GM12874 (cell line): ENCODE measurements at regions not wholly inside any gene's neighbourhood (a gene's known extent, or its start where the extent isn't known, plus 50 kb on each side); places are given as distances from the start of the nearest gene placed in this dataset.

ENCODE experiments used
- TF ChIP-seq, protein P1 (sequence below): IDR thresholded peaks from 2 replicates; pipeline ENCODE4 v1.5.1; 2011; ENCODE audit warnings: low read depth, mild to moderate bottlenecking, control low read depth, low read length, moderate library complexity; ENCODE audit not compliant: insufficient read depth

DNA sequence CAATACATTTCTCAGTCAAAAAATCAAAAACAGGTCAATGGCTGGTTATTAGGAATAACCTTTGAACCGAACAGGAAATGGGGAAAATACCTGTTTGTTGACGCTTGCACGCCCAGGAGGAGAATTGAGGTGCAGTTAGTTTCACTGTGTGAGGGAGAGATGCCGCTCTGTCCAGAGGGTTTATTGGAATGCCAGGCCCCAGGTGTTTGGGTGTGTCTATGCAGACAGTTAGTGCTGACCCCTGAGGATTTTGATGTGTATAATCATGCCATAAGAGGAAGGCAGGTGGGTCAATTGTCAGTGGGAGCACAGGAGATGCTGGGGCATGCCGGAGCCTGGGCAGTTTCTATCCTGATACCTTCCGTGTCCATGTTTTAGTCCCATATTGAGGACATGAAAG lies 100.8 kb upstream of the DIO3 start:
- TF ChIP-seq, protein P1, sequence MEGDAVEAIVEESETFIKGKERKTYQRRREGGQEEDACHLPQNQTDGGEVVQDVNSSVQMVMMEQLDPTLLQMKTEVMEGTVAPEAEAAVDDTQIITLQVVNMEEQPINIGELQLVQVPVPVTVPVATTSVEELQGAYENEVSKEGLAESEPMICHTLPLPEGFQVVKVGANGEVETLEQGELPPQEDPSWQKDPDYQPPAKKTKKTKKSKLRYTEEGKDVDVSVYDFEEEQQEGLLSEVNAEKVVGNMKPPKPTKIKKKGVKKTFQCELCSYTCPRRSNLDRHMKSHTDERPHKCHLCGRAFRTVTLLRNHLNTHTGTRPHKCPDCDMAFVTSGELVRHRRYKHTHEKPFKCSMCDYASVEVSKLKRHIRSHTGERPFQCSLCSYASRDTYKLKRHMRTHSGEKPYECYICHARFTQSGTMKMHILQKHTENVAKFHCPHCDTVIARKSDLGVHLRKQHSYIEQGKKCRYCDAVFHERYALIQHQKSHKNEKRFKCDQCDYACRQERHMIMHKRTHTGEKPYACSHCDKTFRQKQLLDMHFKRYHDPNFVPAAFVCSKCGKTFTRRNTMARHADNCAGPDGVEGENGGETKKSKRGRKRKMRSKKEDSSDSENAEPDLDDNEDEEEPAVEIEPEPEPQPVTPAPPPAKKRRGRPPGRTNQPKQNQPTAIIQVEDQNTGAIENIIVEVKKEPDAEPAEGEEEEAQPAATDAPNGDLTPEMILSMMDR: no peak

DNA sequence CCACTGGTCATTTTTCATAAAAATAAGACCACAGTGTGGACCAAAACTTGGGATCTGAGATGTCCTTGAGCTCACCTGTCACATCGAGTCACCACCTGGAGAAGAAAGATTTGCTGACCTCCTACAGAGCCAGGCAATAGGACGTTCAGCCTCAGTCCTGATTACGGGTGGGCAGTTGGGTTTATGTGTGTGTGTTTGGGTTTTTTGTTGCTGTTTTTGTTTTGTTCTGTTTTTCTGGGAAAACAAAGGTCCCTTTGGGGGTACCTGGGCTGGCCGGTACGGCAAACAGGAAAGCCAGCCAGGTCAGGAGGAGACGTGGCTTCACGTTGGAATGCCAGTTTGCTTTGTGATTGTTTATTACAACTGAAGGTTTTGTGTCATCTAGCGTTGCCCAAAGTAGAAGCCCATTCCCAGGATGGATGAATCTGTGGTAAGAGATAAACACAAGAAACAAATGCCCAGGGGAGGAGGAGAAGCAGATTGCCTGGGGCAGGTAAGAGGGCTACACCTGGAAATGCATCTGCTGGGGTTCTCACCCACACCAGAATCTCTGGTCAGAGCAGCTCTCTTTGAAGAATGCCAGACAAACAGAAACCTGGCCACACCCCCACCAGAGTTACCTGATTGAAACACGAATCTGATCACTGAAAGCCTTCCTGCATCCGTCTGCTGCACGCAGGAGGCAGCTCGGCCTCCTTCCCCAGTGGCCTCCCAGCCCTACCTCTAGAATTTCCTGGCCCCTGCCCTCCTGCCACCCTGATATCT lies 100.1 kb upstream of the DIO3 start:
- TF ChIP-seq, protein P1: no peak

DNA sequence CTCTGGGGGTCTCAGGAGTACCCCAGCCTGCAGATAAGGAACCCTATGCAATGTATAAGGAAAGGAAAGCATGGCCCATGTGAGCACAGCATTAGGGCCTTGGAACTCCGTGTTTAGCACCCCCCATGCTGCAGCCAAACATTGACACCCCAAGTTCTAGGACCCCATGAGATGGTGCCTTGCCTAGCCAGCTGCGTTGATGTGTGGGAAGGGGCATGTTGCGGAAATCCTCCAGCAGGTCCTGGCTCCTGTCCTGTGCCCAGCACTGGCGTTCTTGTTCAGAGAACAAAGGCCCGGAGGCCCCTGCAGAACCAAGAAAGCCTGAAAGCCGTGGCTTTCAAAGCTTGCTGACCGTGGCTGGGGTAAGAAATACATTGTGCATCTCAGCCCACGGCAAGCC lies 99.4 kb upstream of the DIO3 start:
- TF ChIP-seq, protein P1: no peak

DNA sequence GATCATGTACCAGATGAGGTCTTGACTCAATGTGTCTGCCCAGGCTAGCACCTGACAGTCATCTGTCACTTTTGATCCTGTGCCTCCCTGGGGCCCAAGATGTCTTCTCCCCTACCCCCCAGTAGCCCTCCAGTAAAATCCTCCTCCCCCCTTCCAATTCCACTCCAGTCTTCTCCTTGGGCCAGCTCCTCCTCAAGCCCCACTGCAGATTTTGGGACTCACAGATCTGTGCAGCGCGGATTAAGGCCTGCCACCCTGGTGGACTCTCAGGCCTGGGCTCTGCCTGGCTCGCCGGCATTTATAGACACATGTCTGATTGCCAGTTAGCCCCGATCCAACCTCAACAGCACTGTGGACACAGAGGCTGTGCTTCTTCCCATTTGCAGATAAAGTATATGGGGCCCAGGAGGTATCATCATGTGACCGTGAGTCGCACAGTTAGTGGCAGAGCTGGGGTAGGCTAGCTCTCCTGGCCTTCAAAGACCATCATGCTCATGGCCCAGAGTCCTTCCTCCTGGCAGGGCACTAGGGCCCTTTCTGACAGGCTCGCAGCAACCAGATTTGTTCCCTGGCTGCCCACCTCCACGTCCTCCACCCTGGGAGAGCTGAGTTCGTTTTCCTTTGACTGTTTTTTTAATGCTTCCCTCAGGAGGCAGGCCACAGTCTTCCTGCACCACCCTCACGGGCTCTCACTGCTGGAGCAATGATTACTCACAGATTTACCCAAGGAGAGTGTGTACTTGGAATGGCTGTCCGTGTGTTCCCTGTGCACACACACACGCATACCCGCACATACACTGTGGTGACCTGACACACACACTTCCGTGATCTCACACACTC lies 98.3 kb upstream of the DIO3 start:
- TF ChIP-seq, protein P1: no peak

DNA sequence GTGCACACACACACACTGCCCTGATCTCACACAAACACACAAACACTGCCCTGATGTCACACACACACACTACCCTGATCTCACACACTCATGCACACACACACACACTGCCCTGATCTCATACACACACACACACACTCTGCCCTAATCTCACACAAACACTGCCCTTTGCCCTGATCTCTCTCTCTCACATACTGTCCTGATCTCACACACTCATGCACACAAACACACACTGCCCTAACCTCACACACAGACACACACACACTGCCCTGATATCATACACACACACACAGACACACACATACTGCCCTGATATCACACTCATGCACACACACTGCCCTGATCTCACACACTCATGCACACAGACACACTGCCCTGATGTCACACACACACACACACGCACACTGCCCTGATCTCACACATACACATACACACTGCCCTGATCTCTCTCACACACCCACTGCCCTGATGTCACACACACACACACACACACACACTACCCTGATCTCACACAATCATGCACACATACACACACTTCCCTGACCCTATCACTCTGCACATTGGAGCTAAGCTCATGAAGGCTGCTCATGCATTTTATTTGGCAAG lies 97.6 kb upstream of the DIO3 start:
- TF ChIP-seq, protein P1: no peak

DNA sequence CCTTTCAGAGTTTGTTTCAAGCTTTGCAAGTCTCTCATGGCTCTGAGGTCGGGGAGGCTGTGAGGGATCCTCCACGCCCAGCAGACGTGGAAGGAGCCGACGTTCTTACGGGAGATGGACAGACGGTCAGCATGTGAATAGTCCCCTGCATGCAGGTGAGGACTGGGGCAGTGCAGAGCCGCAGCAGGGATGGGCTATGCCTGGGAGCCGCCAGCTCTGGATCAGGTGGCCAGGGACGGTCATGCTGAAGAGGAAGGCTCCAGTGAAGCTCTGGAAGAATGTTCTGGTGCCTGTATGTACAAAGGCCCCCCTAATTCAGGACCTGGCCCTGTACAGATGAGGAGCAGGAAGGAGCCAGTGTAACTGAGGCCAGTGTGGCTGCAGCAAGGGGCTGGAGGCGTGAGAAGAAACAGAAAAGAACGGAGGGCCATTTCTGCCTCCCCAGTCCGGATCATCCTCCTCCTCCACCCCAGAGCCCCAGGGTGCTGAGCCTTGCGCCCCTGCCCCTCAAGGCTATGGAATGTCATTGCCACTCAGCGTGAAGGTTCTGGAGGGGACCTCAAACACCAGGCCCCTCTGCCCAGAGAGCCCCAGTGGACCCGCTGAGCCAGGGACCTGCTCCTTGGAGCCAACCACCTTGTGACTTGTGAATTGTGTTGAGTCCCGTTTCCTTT lies 96.8 kb upstream of the DIO3 start:
- TF ChIP-seq, protein P1: no peak
